Lung (tissue), 11 donors: ENCODE measurements at regions not wholly inside any gene's neighbourhood (a gene's known extent, or its start where the extent isn't known, plus 50 kb on each side); places are given as distances from the start of the nearest gene placed in this dataset.

Experiments
- ATAC-seq: fragments of 200-7000 bp; cut with Tn5 transposase; one replicate; pipeline ENCODE4 v1.9.1; 2020; ENCODE audit warnings: moderate number of reproducible peaks; ENCODE audit not compliant: insufficient read depth, low FRiP score
- DNase-seq, 3 donors: peaks; one replicate each; pipeline ENCODE4 v3.0.0-alpha.2; 2013 to 2017
- H3K27ac ChIP-seq, 2 donors: one replicate each; pipeline ENCODE4 v1.5.1; 2013; ENCODE audit warnings: mild to moderate bottlenecking in 2 of 2, moderate library complexity in 2 of 2, control low read depth in 1 of 2, inconsistent platforms in 1 of 2, low read depth in 1 of 2, low read length in 1 of 2
- H3K27me3 ChIP-seq, 3 donors: one replicate each; pipeline ENCODE4 v1.5.1; 2013; ENCODE audit warnings: low read length in 2 of 3; ENCODE audit not compliant: control insufficient read depth in 3 of 3, insufficient read depth in 3 of 3
- H3K36me3 ChIP-seq, 4 donors: one replicate each; pipeline ENCODE4 v1.5.1; 2013; ENCODE audit warnings: low read length in 4 of 4, mild to moderate bottlenecking in 1 of 4, moderate library complexity in 1 of 4; ENCODE audit not compliant: control insufficient read depth in 4 of 4, insufficient read depth in 4 of 4
- H3K4me1 ChIP-seq, 5 donors: one replicate each; pipeline ENCODE4 v1.5.1; 2013; ENCODE audit warnings: low read length in 5 of 5, mild to moderate bottlenecking in 2 of 5, moderate library complexity in 1 of 5; ENCODE audit not compliant: control insufficient read depth in 5 of 5, insufficient read depth in 5 of 5
- H3K4me3 ChIP-seq: one replicate; pipeline ENCODE4 v1.5.1; 2013; ENCODE audit warnings: mild to moderate bottlenecking, control low read depth, moderate library complexity
- H3K9ac ChIP-seq, 2 donors: one replicate each; pipeline ENCODE4 v1.5.1; 2013; ENCODE audit warnings: low read length in 2 of 2, control low read depth in 1 of 2; ENCODE audit not compliant: insufficient read depth in 1 of 2
- H3K9me3 ChIP-seq, 4 donors: one replicate each; pipeline ENCODE4 v1.5.1; 2013; ENCODE audit warnings: low read length in 3 of 4, mild to moderate bottlenecking in 1 of 4, moderate library complexity in 1 of 4; ENCODE audit not compliant: control insufficient read depth in 4 of 4, insufficient read depth in 3 of 4
- WGBS, 2 donors: extraction: QIAGEN DNeasy Blood & Tissue Kit; methylation state at CpG; one replicate each; pipeline ENCODE4 v1.1.7; 2013; 5-methylcytosine and 5-hydroxymethylcytosine counted together
- TF ChIP-seq, protein P1 (sequence below): IDR thresholded peaks from 2 replicates; pipeline ENCODE4 v1.5.1; 2012; ENCODE audit warnings: mild to moderate bottlenecking; ENCODE audit errors: control extremely low read depth, extremely low read depth
- donor health status: control.
- donor health status: control.
- donor health status: Bipolar disorder and iron deficiency.
- donor health status: healthy.
- donor health status: DM: yes; HTN: yes; CAD: no.

- Histone ChIP-seq H3K4me1 (peaks cover 0 to 16% (median 0%) of the 10 kb centered on the region in 5 donors), H3K27me3 (peaks cover 0 to 7% (median 0%) of the 10 kb centered on the region in 3 donors), H3K9ac (no peak overlapping the region), H3K4me3 (no peak overlapping the region), H3K9me3 (peaks cover 0 to 1% (median 0%) of the 10 kb centered on the region in 4 donors), H3K36me3 (no peaks in the 10 kb centered on the region), H3K27ac (no peak overlapping the region)
- TF ChIP-seq, protein P1, sequence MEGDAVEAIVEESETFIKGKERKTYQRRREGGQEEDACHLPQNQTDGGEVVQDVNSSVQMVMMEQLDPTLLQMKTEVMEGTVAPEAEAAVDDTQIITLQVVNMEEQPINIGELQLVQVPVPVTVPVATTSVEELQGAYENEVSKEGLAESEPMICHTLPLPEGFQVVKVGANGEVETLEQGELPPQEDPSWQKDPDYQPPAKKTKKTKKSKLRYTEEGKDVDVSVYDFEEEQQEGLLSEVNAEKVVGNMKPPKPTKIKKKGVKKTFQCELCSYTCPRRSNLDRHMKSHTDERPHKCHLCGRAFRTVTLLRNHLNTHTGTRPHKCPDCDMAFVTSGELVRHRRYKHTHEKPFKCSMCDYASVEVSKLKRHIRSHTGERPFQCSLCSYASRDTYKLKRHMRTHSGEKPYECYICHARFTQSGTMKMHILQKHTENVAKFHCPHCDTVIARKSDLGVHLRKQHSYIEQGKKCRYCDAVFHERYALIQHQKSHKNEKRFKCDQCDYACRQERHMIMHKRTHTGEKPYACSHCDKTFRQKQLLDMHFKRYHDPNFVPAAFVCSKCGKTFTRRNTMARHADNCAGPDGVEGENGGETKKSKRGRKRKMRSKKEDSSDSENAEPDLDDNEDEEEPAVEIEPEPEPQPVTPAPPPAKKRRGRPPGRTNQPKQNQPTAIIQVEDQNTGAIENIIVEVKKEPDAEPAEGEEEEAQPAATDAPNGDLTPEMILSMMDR = no peak
- no peak for DNase-seq
- ATAC-seq = no peak
- 91 to 96% methylated on average over 1 of the region's 1 CpG for WGBS, 2 donors
Observed at GRCh38 chr7:131893631-131894340, 337.4 kb upstream of the PODXL start.

DNA sequence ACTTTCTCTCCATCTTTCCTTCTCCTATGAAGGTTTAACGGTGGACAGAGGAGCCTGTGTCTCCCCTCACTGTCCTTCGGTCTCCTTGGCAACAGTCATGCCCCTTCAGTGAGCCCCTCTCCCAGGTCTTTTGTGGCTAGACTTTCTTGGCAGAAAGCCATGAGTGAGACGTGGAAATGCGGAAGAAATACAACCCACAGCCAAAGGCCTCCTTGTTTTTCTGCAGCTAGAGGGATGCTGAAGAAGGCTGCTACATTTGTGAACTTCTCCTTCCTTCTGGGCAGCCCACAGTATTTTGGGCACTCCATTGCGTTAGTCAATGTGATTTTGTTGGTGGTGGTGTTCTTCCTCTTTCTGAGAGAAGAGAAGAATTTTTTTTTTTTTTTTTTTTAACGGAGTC, 333.7 kb upstream of the PODXL start:
- peaks cover 0 to 8% (median 4%) of the 10 kb centered on the region in 4 donors for H3K9me3 ChIP-seq
- no peak overlapping the region for H3K27ac ChIP-seq
- no peaks in the 10 kb centered on the region for H3K4me1 ChIP-seq
- peaks cover 0 to 7% (median 0%) of the 10 kb centered on the region in 3 donors for H3K27me3 ChIP-seq
- DNase-seq = peak in 1 of 3 donors; percentile 14
- 28 to 36% methylated on average over 6 of the region's 6 CpGs for WGBS, 2 donors
- H3K36me3 ChIP-seq = no peaks in the 10 kb centered on the region
- H3K9ac ChIP-seq = no peak overlapping the region
- no peak for ATAC-seq
- no peak overlapping the region for H3K4me3 ChIP-seq
- TF ChIP-seq, protein P1 = no peak

GRCh38 chr7:131889572-131890150, 333.2 kb upstream of the PODXL start:
- peaks cover 0 to 13% (median 5%) of the 10 kb centered on the region in 4 donors for H3K9me3 ChIP-seq
- H3K9ac ChIP-seq = no peak overlapping the region
- no peak overlapping the region for H3K27ac ChIP-seq
- DNase-seq (no peak), ATAC-seq (no peak)
- no peaks in the 10 kb centered on the region for H3K36me3 ChIP-seq
- H3K27me3 ChIP-seq = peaks cover 0 to 7% (median 0%) of the 10 kb centered on the region in 3 donors
- 82 to 90% methylated on average over 4 of the region's 4 CpGs for WGBS, 2 donors
- TF ChIP-seq, protein P1 = no peak
- H3K4me1 ChIP-seq = no peaks in the 10 kb centered on the region
- H3K4me3 ChIP-seq = no peak overlapping the region
